Activated CD8-positive, alpha-beta T cell treated with anti-CD3 and anti-CD28 coated beads for 36 hours (primary cell): ENCODE measurements at regions not wholly inside any gene's neighbourhood (a gene's known extent, or its start where the extent isn't known, plus 50 kb on each side); places are given as distances from the start of the nearest gene placed in this dataset.

Experiments used
- ATAC-seq: fragments of 200-7000 bp; cut with Tn5 transposase; one replicate; pipeline ENCODE4 v1.10.0; 2021; ENCODE audit warnings: mild to moderate bottlenecking, moderate library complexity
- CTCF ChIA-PET: fragments of 350-600 bp; sonication (Branson Sonifier 250); formaldehyde crosslinking; loops from one replicate; lab custom pipeline; 2021; ENCODE audit warnings: antibody characterized with exemption; lab: Charles Lee
- POLR2A ChIA-PET: fragments of 350-600 bp; sonication (Branson Sonifier 250); formaldehyde crosslinking; loops from one replicate; lab custom pipeline; 2021; ENCODE audit warnings: antibody characterized with exemption; lab: Charles Lee
- DNase-seq: peaks from one replicate; pipeline ENCODE4 v3.0.0-alpha.2; 2020
- H3K27ac Mint-ChIP-seq: one replicate; pipeline ENCODE4 v1.8.0; 2021; ENCODE audit warnings: mild to moderate bottlenecking, mixed read lengths
- H3K27me3 Mint-ChIP-seq: one replicate; pipeline ENCODE4 v1.8.0; 2021; ENCODE audit warnings: mixed read lengths
- H3K36me3 Mint-ChIP-seq: one replicate; pipeline ENCODE4 v1.8.0; 2021; ENCODE audit warnings: low read depth, mixed read lengths
- H3K4me1 Mint-ChIP-seq: one replicate; pipeline ENCODE4 v1.8.0; 2021; ENCODE audit warnings: low read depth, mixed read lengths
- H3K4me3 Mint-ChIP-seq: one replicate; pipeline ENCODE4 v1.8.0; 2021; ENCODE audit warnings: mild to moderate bottlenecking, moderate library complexity, mixed read lengths
- H3K9me3 Mint-ChIP-seq: one replicate; pipeline ENCODE4 v1.8.0; 2021; ENCODE audit warnings: mixed read lengths
- CTCF ChIP-seq: fragments of 200-600 bp; IDR thresholded peaks from one replicate; pipeline ENCODE4 v1.8.0; 2022; ENCODE audit warnings: antibody characterized with exemption, mild to moderate bottlenecking
- intact Hi-C: fragments of 100-400 bp; cut with micrococcal nuclease; formaldehyde crosslinking; loops from one replicate; pipeline ENCODE4 v1.10.0; 2022

- POLR2A ChIA-PET, result no interaction called here
Observed at GRCh38 chr17:13775450-13775849, 173.7 kb upstream of the HS3ST3A1 start.

GRCh38 chr17:13776027-13776551 lies 174.4 kb upstream of the HS3ST3A1 start:
- CTCF ChIA-PET, result no interaction called here
- no peak for DNase-seq
- Mint-ChIP-seq H3K4me3 (no peak overlapping the region), H3K36me3 (peaks cover 3% of the 10 kb centered on the region), H3K27ac (no peak overlapping the region), H3K27me3 (no peaks in the 10 kb centered on the region), H3K4me1 (no peaks in the 10 kb centered on the region), H3K9me3 (peaks cover 14% of the 10 kb centered on the region)
- no peak for TF ChIP-seq CTCF
- intact Hi-C loops, result no loop called here
- ATAC-seq, result no peak
- POLR2A ChIA-PET, result no interaction called here

More at GRCh38 chr17:13775450-13775849, 173.7 kb upstream of the HS3ST3A1 start:
- CTCF ChIA-PET, result no interaction called here
- Mint-ChIP-seq H3K27me3 (no peaks in the 10 kb centered on the region), H3K9me3 (peaks cover 13% of the 10 kb centered on the region), H3K27ac (no peak overlapping the region), H3K4me3 (no peak overlapping the region), H3K4me1 (no peaks in the 10 kb centered on the region), H3K36me3 (peaks cover 3% of the 10 kb centered on the region)
- no peak for ATAC-seq
- intact Hi-C loops, result no loop called here
- no peak for TF ChIP-seq CTCF
- DNase-seq, result no peak

- ChIA-PET CTCF (no interaction called here), POLR2A (no interaction called here)
- Mint-ChIP-seq H3K9me3 (peaks cover 10% of the 10 kb centered on the region), H3K4me3 (no peak overlapping the region), H3K27ac (no peak overlapping the region), H3K27me3 (no peaks in the 10 kb centered on the region), H3K4me1 (no peaks in the 10 kb centered on the region), H3K36me3 (peaks cover 3% of the 10 kb centered on the region)
- TF ChIP-seq CTCF, result no peak
- ATAC-seq (no peak), DNase-seq (no peak)
- intact Hi-C loops, result no loop called here
Observed at GRCh38 chr17:13777003-13777402, 175.3 kb upstream of the HS3ST3A1 start.

- no peak overlapping the region for H3K27ac Mint-ChIP-seq
- no peak for TF ChIP-seq CTCF
- ChIA-PET POLR2A (interaction anchor here (0.7 kb wide), 1 partner anchor 1040 kb away, joined by 3 read pairs; no protein-coding TSS in a partner anchor), CTCF (interaction anchor here (0.7 kb wide), 1 partner anchor 230 kb away, joined by 3 read pairs; no protein-coding TSS in a partner anchor)
- peaks cover 6% of the 10 kb centered on the region for H3K9me3 Mint-ChIP-seq
- DNase-seq (no peak), ATAC-seq (no peak)
- H3K36me3 Mint-ChIP-seq, result no peaks in the 10 kb centered on the region
- intact Hi-C loops, result no loop called here
- no peak overlapping the region for H3K4me3 Mint-ChIP-seq
- no peaks in the 10 kb centered on the region for H3K4me1 Mint-ChIP-seq
- no peaks in the 10 kb centered on the region for H3K27me3 Mint-ChIP-seq
Observed at GRCh38 chr17:13784434-13785095, 182.8 kb upstream of the HS3ST3A1 start.

GRCh38 chr17:13785981-13786598 lies 184.4 kb upstream of the HS3ST3A1 start:
- H3K4me1 Mint-ChIP-seq, result no peaks in the 10 kb centered on the region
- no peak for TF ChIP-seq CTCF
- H3K27ac Mint-ChIP-seq, result no peak overlapping the region
- ChIA-PET POLR2A (no interaction called here), CTCF (interaction anchor here (1.0 to 1.2 kb wide), 2 partner anchors 12 to 34 kb away, joined by 3 to 4 read pairs; no protein-coding TSS in a partner anchor)
- H3K27me3 Mint-ChIP-seq, result no peaks in the 10 kb centered on the region
- H3K4me3 Mint-ChIP-seq, result no peak overlapping the region
- no peak for ATAC-seq
- no peaks in the 10 kb centered on the region for H3K9me3 Mint-ChIP-seq
- H3K36me3 Mint-ChIP-seq, result no peaks in the 10 kb centered on the region
- DNase-seq, result no peak
- intact Hi-C loops, result no loop called here
